Coronary artery (tissue), 2 donors: ENCODE measurements at regions not wholly inside any gene's neighbourhood (a gene's known extent, or its start where the extent isn't known, plus 50 kb on each side); places are given as distances from the start of the nearest gene placed in this dataset.

Experiments used
- DNase-seq: peaks from one replicate; pipeline ENCODE4 v3.0.0-alpha.2; 2017; ENCODE audit warnings: low spot score
- H3K27ac ChIP-seq, 2 donors: fragments of 200-600 bp; sonication (generic); one replicate each; pipeline ENCODE4 v1.5.1; 2016 to 2019
- H3K4me3 ChIP-seq: fragments of 200-600 bp; sonication (generic); 2 replicates; pipeline ENCODE4 v1.5.1; 2016; ENCODE audit warnings: mild to moderate bottlenecking, moderate library complexity
- TF ChIP-seq, protein P1 (sequence below): fragments of 200-600 bp; sonication (generic); IDR thresholded peaks from one replicate; pipeline ENCODE4 v1.5.1; 2019; ENCODE audit warnings: antibody characterized with exemption

DNA sequence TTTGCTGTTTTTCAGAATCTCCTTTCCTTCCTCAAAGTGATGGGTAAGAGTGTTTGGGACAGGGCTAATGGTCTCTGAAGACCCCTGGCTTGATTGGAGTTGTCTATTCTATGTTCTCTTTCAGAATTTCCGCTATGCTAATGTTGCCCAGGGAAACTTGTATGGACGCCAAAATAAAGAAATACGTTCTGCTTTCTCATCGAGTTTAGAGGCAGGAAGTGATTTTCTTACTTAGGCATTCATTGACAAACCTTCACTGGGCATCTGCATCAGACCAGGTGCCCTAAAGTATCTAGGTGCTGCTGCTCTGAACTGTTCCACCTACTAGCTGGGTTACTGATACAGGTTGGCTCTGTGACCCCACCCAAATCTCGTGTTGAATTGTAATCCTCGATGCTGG is 787.9 kb upstream of the EEF2KMT start:
- no peak overlapping the region for H3K27ac ChIP-seq
- DNase-seq = no peak

DNA sequence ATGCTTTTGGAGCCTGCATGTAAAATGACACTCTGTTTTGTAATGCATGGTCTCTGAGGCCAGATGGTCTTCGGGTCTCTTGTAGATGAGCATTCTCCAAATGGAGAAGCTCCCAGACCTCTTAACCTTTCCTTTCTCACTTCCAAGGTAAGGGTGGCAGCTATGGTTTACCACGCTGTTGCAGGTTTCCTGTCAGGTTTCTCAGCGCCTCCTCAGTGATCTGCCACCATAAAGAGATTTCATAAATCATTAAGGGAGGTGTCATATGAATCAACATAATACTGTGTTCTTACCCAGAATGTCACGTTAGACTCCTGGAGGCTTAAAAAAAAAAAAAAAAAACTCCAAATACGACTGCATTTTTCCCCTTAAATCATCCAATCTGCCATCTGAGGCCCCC is 787.4 kb upstream of the EEF2KMT start:
- no peak overlapping the region for H3K4me3 ChIP-seq
- TF ChIP-seq, protein P1, sequence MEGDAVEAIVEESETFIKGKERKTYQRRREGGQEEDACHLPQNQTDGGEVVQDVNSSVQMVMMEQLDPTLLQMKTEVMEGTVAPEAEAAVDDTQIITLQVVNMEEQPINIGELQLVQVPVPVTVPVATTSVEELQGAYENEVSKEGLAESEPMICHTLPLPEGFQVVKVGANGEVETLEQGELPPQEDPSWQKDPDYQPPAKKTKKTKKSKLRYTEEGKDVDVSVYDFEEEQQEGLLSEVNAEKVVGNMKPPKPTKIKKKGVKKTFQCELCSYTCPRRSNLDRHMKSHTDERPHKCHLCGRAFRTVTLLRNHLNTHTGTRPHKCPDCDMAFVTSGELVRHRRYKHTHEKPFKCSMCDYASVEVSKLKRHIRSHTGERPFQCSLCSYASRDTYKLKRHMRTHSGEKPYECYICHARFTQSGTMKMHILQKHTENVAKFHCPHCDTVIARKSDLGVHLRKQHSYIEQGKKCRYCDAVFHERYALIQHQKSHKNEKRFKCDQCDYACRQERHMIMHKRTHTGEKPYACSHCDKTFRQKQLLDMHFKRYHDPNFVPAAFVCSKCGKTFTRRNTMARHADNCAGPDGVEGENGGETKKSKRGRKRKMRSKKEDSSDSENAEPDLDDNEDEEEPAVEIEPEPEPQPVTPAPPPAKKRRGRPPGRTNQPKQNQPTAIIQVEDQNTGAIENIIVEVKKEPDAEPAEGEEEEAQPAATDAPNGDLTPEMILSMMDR = no peak
- DNase-seq = no peak

More for the DNA sequence above, 787.9 kb upstream of the EEF2KMT start:
- TF ChIP-seq, protein P1 = no peak
- H3K4me3 ChIP-seq = no peak overlapping the region

DNA sequence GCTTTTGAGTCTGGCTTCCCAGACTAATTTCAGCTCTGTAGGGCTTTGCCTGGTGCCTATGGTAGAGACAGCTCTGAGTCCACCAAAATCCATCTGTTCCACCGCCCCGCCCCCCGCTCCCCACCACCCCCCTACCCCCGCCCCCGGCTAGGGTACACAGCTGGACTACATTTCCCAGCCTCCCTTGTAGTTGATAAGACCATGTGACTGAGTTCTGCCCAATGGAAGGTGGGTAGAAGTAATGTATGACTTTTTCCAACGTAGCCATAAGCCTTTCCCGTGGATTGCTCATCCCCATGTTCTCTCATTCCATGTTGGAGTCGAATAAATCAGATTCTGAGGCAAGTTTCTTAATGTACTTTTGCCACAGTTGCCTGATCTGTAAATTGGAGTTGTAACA is 786.7 kb upstream of the EEF2KMT start:
- H3K27ac ChIP-seq = no peak overlapping the region
- DNase-seq = no peak
- TF ChIP-seq, protein P1 = no peak
- H3K4me3 ChIP-seq = no peak overlapping the region

More for the DNA sequence above, 787.4 kb upstream of the EEF2KMT start:
- no peak overlapping the region for H3K27ac ChIP-seq

DNA sequence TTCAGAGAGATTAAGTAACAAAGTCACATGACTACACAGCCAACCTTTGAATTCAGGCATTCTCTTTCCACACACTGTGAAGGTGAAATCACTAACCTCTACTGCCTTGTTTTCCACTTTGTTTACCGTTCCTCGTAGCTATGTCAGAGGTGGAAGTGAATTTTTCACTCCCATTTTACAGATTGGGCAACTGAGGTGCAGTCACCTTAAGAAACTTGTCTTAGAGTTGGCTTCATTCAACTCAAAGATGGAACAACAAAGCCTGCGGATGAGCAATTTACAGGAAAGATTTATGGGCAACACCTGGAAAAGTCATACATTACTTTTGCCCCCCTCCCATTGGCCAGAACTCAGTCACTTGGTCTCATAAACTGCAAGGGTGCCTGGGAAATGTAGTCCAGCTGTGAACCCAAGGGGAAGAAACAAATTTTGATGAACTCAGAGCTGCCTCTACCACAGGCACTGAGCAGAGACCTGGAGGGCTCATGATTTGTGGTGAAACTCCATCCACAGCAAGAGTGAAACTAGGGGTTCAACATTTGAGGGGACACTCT is 784.6 kb upstream of the EEF2KMT start:
- DNase-seq = no peak
- no peak overlapping the region for H3K27ac ChIP-seq
- no peak overlapping the region for H3K4me3 ChIP-seq
- TF ChIP-seq, protein P1 = no peak

DNA sequence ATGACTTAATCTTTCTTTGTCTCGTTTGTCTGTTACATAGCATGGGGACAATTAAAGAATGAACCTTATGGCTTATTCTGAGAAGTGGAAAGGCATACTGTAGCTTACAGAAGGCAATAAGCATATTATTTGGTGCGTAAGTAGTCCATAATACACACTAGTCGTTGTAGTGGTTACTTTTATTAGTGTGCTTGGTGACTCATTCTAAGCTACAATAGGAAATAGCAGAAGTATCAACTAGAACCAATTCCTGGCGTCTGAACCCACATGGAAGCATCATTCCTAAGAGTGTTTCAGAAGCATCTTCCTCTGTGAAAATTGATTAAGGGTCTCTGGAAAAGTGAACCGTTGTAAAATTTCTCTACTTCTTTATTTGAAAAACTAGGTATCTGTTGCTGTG is 777.8 kb upstream of the EEF2KMT start:
- no peak for DNase-seq
- TF ChIP-seq, protein P1 = no peak
- Histone ChIP-seq H3K4me3 (no peak overlapping the region), H3K27ac (no peak overlapping the region)

DNA sequence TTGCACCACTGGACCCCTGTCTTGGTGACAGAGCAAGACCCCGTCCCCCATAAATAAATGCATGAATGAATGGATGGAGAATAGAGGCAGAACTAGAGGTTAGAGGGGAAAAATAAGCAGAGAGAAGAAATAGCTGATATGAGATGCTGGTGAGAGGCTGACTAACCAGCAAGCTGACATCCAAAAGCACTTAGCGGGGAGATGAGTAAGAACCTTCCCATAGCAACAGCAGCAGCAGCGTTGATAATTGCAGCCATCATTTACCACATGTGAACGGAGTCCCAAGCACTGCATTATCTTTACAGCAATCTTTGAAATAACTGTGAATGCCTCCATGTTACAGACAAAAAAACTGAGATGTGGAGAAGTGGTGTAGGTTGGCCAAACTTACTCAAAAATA is 777.3 kb upstream of the EEF2KMT start:
- TF ChIP-seq, protein P1 = no peak
- DNase-seq = no peak
- Histone ChIP-seq H3K4me3 (no peak overlapping the region), H3K27ac (no peak overlapping the region)

DNA sequence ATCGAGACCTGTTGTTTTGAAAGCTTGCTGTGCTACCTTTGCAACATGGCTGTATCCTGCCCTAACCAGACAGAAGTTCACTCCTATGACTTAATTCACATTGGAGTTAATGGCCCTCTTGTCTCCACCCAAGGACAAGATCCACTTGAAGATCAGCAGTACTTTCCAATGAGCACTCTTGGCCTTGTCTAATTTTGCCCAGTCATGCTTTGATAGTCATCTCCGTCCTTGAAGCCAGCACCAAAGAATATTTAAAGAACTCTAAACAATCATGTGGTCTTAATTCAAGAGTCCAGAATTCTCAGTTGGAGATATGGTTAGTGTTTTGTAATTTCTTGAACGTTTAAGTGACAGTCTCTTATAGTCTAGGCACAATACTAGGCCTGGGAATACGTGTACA is 775.6 kb upstream of the EEF2KMT start:
- TF ChIP-seq, protein P1 = no peak
- Histone ChIP-seq H3K27ac (no peak overlapping the region), H3K4me3 (no peak overlapping the region)
- no peak for DNase-seq
